GM19467 (cell line): ENCODE measurements at regions not wholly inside any gene's neighbourhood (a gene's known extent, or its start where the extent isn't known, plus 50 kb on each side); places are given as distances from the start of the nearest gene placed in this dataset.

Experiments
- ATAC-seq: cut with Tn5 transposase; IDR thresholded peaks from one replicate; pipeline ENCODE4 v1.9.1; 2021; ENCODE audit warnings: mild to moderate bottlenecking, moderate library complexity; ENCODE audit not compliant: unreplicated experiment

DNA sequence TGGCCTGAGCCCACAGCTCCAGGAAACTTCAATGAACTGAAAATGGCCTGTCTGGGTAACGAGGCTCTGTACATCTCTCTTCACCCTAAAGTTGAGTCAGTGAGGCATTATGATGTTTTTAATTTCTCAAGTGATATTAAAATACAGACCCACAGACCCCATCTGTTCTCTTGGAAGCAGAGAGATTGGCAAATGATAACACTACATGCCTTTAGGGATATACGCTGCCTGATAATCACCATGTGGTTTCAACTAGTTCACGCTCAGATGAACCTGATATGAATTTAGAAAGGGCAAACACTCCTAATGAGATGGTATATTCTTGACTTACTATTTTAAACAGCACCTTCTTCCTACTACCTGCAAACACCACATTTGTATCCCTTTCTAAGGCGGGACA is 127.5 kb downstream of the RFC3 start:
- no peak for ATAC-seq

DNA sequence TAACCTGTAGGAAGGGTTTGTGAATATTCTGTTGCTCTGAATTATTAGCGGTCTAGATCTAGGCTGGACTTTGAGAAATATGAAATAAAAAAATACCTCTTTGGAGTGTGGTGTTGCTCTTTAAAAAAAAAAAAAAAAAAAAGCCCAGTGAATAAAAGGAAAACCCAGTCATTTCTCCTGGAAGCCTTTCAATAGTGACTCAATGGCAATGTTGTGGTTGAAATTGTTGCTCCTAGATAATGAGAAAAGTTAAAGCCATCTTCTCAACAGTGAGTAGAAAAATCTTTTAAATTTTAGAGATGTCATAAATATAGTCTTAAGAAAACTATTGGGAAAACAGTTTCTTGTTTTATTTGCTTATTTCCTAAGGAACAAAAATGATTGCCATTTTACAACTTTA is 135.3 kb downstream of the RFC3 start:
- ATAC-seq = no peak

DNA sequence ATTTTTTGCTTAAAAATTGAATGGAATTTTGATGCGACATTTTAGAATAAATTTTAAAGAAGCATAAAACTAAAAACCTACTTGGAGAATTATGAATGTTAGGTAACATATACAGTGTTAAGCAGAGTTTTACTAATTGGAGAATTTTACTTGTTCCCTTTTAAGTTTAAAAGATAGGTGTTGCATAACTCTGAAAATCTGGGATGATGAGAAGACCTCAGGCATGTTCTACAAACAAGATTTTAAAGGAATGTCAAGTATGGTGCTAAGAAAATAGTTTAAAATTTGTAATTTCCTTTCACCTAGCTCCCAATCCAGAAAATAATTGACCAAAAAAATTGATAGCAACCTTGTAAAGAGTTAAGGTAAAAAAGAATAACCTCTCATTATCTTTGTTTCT is 135.8 kb downstream of the RFC3 start:
- ATAC-seq = no peak

DNA sequence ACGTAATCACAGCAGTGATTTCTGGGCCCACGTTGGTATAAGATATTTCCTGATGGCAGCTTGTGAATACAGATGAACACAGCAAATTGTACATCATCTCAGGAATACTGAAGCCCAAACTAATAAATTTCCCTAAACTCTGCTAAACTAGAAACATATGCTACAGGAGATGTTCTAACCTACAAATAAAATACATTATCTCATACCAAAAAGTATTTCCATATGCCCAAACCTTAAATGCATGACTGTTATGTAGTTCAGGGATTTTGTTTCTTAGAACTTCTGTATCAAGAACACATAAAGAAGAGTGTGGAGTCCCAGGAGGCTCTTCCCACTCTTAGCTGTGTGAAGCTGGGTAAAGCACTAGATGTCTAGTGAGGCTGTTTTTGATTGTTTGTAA is 138.4 kb downstream of the RFC3 start:
- no peak for ATAC-seq

DNA sequence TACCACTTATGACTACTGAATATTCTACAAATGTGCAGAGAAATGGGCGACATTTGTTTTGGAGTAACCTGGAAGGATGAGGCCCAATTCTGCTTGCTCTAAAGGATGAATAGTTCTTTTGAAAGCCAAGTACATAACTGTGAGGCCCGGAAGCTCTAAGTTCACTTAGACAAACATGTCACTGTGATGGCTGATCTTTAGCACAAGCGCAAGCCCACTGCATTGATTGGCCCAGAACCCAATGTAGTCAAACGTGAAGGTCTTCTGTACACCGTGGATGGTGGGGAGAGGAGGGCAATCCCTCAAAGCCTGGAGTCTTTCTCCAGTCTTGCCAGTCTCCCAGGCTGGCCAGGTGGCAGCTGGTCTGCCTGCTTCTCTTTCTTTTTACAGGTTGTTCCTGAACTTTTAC is 139.6 kb downstream of the RFC3 start:
- ATAC-seq = no peak

DNA sequence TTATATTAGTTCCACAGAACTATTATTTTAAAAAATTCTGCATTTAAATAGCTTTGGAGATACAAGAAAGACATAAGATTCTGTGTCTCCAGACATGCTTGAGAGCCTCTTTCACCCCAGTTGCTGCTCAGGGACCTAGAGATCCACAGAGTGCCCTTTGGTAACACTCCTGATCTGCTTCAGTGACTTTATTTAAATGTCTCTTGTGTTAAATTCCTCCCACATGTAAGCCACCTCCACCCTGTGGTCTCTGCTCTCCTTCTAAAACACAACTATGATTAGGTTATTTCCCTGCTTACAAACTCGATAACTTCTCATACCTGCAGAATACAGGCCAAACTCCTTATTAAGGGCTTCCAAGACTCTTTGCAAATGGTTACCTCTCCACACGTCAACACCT is 141.0 kb downstream of the RFC3 start:
- no peak for ATAC-seq

DNA sequence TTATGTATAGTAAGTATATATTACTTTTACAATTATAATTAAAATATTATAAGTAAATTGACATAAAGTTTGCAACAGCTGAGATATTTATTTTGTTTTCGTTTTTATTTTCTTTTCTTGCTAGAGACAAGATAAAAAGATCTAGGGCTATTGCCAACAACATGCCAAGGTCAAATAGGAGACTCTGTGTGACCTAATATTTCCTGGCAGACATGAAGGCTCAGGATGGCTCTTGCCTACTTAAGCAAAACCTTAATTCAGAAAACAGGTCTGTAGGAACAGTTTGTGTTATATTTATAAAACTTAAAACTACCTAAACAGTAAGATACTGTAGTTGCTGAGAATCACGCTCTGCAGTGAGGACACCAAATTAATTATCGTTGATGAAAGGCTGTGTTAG is 145.2 kb downstream of the RFC3 start:
- no peak for ATAC-seq

DNA sequence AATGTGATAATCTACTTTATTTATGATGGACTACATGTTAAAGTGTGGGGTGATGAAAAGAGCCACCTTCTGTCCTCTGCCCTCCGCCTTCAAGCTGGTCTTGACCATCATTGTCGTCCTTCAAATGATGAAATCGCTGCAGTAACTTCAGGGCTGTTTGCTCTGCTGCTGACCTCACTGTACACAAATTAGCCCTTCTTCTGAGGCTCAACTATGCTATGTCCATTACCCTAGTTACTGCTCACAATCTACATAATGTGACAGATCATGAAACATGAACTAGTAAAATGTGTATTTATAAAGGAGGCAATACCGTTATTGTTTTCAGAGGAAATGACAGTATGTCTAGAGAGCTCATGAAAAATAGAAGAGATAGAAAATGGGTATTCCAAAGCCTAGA is 145.9 kb downstream of the RFC3 start:
- no peak for ATAC-seq

DNA sequence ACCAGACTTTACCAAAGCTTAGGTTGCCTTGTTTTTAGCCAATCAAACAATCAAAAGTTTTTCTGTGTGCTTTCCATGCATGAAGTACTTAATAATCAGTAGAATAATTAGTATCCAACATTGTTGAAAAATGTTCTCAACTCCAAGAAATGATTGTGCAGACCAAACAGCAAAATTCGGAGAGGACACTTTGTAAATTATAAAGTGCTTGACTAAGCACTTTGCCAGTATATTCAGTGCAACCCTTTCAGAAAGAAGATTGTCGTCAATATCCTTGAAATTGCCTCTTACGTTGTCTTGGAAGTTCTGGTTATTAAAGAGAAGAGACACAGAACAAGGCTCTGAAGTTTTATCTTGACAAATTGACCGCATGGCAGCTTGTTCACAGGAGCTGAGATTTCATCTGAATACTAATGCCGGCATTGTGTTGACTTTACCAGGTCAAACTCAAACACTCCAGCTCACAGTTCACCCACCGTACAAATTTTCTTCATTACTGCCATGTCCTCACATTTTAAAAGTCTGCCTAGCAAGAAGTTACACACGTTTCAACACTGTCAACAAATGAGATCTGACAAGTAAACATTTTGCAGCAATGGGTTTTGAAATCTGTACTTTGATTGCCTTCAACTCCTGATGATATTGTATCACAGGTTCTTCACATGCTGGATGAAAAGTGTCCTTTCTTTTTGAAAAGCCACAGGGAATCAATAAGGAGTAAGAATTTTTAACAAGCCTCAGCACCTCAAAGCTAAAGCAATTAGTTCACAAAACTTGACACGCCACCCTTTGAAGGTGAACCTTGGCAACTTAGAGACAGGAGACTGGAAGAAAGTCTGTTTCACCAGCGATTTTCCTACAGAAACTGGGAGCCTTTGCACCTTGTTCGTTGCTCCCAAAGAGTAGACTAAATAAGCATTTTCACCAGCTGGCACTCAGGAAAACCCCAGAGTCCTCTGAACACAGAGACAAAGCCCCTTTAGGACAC is 150.9 kb downstream of the RFC3 start:
- ATAC-seq = no peak

DNA sequence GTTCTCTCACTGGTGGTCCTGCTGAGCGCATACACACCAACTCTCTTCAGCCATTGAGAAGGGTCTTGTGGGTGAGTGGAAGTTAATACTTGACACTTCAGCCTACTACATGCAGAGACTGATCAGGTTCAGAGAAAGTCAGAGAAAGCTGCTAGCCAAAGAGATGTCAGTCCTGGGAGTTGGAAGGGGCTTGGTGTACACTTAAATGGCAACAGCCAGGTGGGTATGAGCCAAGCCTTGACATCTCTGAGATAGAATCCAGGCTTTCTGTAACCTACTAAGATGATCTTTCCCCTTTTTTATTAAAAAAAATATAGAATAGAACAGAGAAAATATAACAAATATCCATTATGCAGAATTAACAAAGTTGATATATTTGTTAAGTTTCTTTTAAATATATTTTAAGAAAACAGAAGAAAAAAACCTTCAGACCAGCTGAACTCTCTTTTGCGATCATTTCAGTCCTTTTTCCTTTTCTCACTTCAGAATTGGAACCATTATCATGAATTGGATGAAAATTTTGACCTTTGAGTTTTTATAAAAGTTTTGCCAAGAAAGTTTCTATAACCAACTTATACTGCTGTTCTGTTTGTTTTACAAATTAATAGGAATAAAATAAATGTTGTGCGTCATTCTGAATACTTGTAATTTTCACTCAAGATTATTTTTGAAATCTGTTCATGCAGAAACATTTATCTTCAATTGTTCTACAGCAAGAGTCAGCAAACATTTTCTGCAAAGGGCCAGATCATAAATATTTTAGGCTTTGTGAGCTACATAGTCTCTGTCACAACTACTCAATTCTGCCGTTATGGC is 153.0 kb downstream of the RFC3 start:
- no peak for ATAC-seq

DNA sequence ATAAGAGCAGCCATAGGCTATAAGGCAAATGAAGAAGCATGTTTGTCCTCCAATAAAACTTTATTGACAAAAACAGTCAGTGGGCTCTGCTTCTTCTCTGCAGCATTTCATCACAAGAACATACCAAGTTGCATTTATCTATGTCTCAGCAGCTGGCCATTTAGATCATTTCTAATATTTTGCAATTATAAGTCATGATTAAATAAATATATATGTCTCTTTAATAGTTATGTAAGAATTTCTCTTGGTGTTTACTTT is 153.5 kb downstream of the RFC3 start:
- ATAC-seq = no peak

DNA sequence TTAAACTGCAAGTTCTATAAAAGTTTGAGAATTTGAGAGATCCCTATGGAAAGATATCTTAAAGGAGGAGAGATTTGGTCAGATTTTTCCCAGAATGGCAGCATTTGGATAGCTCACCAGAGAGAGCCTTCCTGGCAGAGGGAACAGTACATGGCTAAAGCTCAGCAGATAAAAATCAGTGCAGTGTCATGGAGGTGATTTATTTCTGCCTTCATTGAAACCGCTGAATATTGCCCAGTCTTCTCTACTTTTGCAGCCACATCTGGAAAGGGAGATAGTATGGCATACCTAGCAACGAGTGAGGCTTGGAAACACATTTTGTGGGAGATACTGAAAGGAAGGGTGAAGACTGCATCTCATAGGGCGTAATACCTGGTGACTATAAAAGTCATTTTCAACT is 155.2 kb downstream of the RFC3 start:
- ATAC-seq = no peak

DNA sequence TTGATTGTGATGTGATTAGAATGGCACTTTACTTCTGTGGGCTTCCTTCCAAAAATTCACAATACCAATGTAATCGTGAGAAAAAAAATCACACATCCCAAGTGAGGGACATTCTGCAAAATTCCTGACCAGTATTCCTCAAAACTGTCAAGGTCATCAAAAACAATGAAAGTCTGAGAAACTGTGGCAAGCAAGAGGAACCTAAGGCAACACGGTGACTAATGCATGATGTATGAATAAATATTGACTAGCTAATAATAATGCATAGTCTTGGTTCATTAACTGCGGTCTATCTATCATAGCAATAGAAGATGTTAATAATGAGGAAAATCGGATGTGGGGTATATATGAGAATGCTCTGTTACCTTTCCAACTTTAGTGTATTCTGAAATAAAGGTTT is 159.0 kb downstream of the RFC3 start:
- no peak for ATAC-seq

DNA sequence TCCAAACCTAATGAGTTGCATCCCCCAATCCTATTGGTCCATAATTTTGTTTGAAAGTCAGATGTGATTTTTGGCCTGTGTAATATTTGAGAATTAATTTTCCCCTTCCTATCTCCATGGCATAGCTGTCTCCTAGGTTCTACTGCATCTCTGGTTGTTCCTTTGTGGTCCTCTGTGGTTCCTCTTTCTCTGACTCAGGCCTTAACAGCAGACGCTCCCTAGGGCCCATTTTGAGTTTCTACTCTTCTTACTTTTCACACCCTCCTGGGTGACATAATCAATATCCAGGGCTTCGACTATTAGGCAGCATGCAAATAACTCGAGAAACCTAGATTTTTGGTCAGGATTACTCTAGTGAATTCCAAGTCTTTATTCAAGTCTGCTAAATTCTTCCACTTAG is 160.7 kb downstream of the RFC3 start:
- no peak for ATAC-seq

DNA sequence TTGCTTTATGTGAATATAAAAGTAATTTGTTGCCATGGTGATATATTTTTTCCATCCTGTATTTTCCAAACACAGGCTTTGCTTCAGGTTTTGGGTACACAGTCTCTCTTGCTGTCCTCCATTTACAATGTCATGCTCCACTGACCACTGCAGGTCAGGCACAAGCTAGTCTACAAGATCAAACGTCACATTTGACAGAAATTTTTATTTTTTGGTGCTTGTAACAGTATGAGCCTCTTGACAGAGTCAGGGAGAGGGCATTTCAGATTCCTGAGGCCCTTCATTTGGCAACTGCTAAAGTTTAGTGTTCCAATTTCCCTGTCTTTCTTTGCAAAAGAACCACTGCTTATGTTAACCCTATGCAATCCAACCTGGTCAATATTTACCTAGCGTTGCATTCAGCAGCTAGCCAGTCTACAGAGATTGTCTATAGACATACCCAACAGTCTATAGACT is 175.0 kb downstream of the RFC3 start:
- ATAC-seq = no peak

DNA sequence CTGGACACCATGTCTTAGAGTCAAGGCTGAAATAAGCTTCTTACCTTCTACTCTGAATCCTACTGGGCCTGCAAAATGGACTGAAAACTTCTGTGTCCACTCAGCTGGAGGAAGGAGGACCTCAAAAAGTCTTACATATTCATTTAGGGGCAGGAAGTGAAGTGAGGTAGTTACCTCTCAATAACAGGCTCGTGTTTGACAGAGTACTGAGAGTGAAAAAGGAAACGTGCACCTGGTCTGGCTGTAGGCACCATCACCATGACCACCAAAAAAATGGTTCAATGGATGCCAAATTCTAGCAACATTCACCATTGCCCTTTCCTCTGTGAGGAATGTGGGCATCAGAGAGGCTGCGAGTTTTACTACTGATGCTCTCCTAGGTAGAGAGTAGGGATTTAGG is 176.2 kb downstream of the RFC3 start:
- ATAC-seq = peak; percentile 69

DNA sequence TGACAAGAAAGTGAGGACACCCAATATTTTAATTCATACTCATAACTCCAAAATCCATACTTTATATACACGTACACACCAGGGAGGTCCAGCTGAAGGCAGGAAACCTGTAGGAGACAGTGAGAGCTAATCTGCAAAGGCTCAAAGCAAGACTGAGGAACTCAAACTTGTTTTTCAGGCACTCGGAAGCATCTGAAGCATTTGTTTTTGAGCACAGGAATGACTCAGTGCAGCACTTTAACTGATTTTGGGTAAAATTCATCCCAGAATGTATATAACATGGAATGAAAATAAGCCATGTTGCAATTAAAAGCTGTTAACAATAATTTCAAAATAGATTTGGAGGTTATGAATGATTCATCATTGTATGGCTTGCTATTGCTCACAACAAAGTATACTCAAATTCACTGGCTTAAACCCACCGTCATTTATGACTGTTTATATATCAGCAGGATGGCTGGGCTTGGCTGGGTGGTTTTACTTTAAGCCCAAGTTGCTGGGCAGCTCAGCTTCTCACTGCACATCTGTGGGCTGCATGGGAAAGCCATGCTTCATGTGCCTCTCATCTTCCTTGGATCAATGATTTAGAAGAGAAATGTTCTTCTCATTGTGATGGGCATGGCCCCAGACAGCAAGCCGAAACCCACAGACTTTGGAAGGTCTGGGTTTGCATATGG is 177.0 kb downstream of the RFC3 start:
- ATAC-seq = no peak

DNA sequence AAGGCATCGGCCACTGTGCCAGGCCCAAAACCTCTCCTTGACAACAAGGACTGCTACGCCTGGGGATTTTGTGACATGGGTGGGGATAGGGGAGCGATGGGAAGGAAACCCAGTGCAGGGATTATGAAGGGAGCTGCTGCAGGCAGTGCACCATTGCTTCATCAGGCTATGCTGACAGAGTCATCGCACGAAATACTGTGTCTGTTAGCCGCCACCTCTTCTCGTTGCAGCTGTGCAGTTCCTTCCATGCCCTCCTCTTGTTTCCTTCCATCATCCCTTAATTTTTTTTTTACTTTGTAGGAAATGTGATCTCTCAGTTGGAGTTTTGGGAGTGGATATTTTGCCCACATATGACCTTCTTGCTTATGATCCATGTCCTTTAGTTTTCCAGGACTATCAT is 178.7 kb downstream of the RFC3 start:
- ATAC-seq = no peak

DNA sequence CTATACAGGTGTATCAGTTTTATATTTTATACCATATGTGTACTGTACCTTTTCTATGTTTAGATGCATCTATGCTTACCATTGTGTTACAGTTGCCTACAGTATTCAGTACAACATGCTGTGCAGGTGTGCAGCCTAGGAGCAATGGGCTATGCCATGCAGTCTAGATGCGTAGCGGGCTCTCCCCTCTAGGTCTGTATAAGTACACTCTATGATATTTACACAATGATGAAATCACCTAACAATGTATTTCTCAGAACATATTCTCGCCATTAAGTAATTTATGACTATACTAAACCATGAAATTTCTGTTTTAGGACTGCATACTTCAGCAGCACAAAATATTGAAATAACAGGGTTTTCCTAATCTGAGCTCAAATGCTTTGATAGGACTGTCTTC is 179.6 kb downstream of the RFC3 start:
- no peak for ATAC-seq

DNA sequence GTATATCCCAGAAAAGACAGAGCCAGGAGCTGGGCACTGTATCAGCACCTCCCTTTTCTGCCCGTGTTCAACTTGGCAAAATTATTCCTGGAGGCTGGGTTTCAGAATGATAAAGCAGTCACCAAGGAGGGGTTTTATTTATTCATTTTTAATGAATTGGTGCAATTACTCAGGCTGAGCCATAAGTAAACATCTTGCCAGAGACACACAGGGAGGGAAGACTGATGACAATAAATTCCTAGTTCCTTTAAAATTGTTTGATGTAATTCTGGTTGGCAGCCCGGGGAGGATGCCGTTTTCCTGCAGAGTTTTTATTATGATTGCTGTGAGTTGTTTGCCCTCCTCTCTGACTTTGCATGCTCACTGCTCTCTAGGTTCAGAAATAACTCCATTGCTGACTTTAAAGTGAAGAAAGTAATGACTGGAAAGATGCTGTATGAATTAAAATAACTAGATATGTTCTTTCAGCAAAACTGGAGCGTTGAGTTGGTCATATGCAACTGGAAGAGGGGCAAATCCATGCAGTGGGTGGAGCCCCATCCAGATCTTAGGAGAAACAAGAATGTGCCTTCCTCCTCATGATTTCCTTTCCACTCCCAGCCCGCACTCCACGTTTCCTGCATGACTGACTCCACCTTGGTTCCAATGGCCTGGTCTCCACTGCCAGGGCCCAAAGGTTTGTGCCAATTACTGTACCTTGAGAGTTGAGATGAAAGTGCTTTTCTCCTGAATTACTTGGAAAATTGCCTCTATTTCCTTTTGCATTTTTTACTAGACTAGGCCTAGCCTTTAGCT is 182.1 kb downstream of the RFC3 start:
- no peak for ATAC-seq

DNA sequence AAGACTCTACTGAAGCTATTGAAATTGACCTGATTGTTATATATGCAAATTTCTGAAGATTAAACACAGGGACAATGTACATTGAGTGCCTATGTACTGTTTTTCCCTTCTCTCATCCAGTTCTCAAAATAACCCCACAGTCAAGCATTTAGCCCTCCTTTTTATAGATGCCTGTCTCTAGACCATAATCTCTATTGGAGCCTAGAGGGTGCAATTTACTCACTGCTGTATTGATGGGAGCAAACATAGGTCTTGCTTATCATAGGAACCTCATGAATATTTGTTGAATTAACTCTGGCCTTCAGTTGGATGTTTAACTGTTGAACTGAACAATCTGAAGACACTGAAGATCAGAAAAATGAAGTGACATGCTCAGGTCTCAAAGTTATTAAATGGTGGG is 183.0 kb downstream of the RFC3 start:
- no peak for ATAC-seq
